PC-9 (cell line): ENCODE measurements at regions not wholly inside any gene's neighbourhood (a gene's known extent, or its start where the extent isn't known, plus 50 kb on each side); places are given as distances from the start of the nearest gene placed in this dataset.

ENCODE experiments used
- CTCF ChIP-seq: fragments of 200-600 bp; sonication (generic); conservative IDR thresholded peaks from 2 replicates; pipeline ENCODE4 v1.6.1; 2017; ENCODE audit warnings: mixed run types, antibody characterized with exemption, mild to moderate bottlenecking, moderate library complexity
- EZH2 ChIP-seq: fragments of 200-600 bp; sonication (generic); IDR thresholded peaks from 2 replicates; pipeline ENCODE4 v1.8.0; 2017; ENCODE audit warnings: antibody characterized with exemption, low read depth

GRCh38 chr20:63106108-63106764 is 99.5 kb upstream of the BHLHE23 start:
- TF ChIP-seq CTCF = no peak
- no peak for TF ChIP-seq EZH2
